ENCODE measurements at regions not wholly inside any gene's neighbourhood (a gene's known extent, or its start where the extent isn't known, plus 50 kb on each side); places are given as distances from the start of the nearest gene placed in this dataset.
A peak's percentile ranks its signal among the peaks of the same experiment; 100 is the strongest.

DNA sequence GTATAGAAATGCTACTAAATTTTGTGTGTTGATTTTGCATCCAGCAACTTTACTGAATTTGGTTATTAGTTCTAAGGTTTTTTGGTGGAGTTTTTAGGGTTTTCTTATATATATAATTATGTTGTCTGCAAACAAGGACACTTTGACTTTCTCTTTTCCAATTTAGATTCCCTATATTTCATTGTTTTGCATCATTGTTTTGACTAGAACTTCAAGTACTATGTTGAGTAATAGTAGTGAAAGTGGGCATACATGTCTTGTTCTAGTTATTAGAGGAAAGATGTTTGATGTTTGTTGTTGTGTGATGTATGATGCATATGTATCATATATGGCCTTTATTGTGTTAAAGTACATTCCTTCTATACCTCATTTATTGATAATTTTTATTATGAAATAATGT lies 362.3 kb upstream of the PRR16 start:
- Mint-ChIP-seq H3K4me3 (no peak overlapping the region), H3K27me3 (no peaks in the 10 kb centered on the region), H3K27ac (no peak overlapping the region), H3K4me1 (peaks cover 10% of the 10 kb centered on the region), H3K9me3 (ENCODE audit: insufficient read depth) (no peaks in the 10 kb centered on the region)
- intact Hi-C loops (cut with micrococcal nuclease): no loop called here
- TF ChIP-seq EZH2 (IDR thresholded peaks at IDR 0.05; ENCODE audit: borderline replicate concordance, insufficient read depth, low read depth, low read length, poor library complexity, severe bottlenecking): no peak
- Histone ChIP-seq H3K9me3 (ENCODE audit: control extremely low read depth in 1 of 3, control insufficient read depth in 2 of 3, insufficient read depth in 1 of 3, low read length in 2 of 3) (no peaks in the 10 kb centered on the region), H3K4me3 (ENCODE audit: control extremely low read depth in 1 of 5, extremely low read depth in 1 of 5, insufficient read depth in 1 of 5, low read depth in 2 of 5, low read length in 4 of 5) (no peak overlapping the region), H3K36me3 (replicated peaks in 1 of 2; ENCODE audit: control extremely low read depth in 1 of 2, control insufficient read depth in 1 of 2, extremely low read depth in 1 of 2, insufficient read depth in 2 of 2, low read length in 1 of 2) (no peaks in the 10 kb centered on the region), H3K27ac (ENCODE audit: low read length in 2 of 2) (no peak overlapping the region), H3K4me1 (ENCODE audit: control insufficient read depth in 2 of 2, insufficient read depth in 2 of 2, low read length in 2 of 2) (no peaks in the 10 kb centered on the region), H2AFZ (ENCODE audit: insufficient read depth, low read depth, low read length, poor library complexity, severe bottlenecking) (no peak overlapping the region), H4K20me1 (ENCODE audit: control insufficient read depth, insufficient read depth, low read length, poor library complexity, severe bottlenecking) (no peaks in the 10 kb centered on the region), H3K4me2 (replicated peaks; ENCODE audit: low read depth, low read length, poor library complexity, severe bottlenecking) (no peak overlapping the region), H3K27me3 (replicated peaks in 1 of 4; ENCODE audit: control extremely low read depth in 1 of 4, control insufficient read depth in 3 of 4, insufficient read depth in 4 of 4, low read length in 3 of 4) (no peaks in the 10 kb centered on the region), H3K79me2 (ENCODE audit: control insufficient read depth, insufficient read depth, low read length) (no peaks in the 10 kb centered on the region), H3K9ac (ENCODE audit: low read length) (no peak overlapping the region)
- ChIA-PET POLR2A (no interaction called here), CTCF (no interaction called here)
- ATAC-seq (ENCODE audit: low read depth): no peak
- DNase-seq: no peak

DNA sequence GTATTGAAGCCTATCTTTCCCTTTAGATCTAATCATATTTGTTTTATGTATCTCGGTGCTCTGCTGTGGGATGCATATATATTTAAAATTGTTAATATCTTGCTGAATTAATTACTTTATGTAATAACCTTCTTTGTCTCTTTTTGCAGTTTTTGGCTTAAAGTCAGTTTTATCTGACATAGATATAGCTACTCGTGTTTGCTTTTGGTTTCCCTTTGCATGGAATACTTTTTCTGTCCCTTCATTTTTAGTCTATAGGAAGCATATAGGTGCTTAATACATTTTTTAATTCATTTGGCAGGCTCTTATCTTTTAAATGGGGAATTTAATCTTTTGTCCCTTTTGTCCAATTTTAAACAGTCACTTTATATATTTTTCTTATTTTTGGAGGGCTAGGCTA lies 360.6 kb upstream of the PRR16 start:
- TF ChIP-seq, protein P1, sequence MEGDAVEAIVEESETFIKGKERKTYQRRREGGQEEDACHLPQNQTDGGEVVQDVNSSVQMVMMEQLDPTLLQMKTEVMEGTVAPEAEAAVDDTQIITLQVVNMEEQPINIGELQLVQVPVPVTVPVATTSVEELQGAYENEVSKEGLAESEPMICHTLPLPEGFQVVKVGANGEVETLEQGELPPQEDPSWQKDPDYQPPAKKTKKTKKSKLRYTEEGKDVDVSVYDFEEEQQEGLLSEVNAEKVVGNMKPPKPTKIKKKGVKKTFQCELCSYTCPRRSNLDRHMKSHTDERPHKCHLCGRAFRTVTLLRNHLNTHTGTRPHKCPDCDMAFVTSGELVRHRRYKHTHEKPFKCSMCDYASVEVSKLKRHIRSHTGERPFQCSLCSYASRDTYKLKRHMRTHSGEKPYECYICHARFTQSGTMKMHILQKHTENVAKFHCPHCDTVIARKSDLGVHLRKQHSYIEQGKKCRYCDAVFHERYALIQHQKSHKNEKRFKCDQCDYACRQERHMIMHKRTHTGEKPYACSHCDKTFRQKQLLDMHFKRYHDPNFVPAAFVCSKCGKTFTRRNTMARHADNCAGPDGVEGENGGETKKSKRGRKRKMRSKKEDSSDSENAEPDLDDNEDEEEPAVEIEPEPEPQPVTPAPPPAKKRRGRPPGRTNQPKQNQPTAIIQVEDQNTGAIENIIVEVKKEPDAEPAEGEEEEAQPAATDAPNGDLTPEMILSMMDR (IDR thresholded peaks at IDR 0.05): no peak
- TF ChIP-seq EZH2 (IDR thresholded peaks at IDR 0.05; ENCODE audit: borderline replicate concordance, insufficient read depth, low read depth, low read length, poor library complexity, severe bottlenecking): no peak
- WGBS (ENCODE audit: insufficient coverage): no CpG with 5 or more reads among the region's 2 CpGs
- Mint-ChIP-seq H3K4me1 (peaks cover 4% of the 10 kb centered on the region), H3K27me3 (peaks cover 3% of the 10 kb centered on the region), H3K4me3 (peak overlapping the region; percentile 24), H3K27ac (no peak overlapping the region), H3K9me3 (ENCODE audit: insufficient read depth) (no peaks in the 10 kb centered on the region)
- Histone ChIP-seq H2AFZ (ENCODE audit: insufficient read depth, low read depth, low read length, poor library complexity, severe bottlenecking) (no peak overlapping the region), H3K36me3 (replicated peaks in 1 of 2; ENCODE audit: control extremely low read depth in 1 of 2, control insufficient read depth in 1 of 2, extremely low read depth in 1 of 2, insufficient read depth in 2 of 2, low read length in 1 of 2) (no peaks in the 10 kb centered on the region), H3K9ac (ENCODE audit: low read length) (no peak overlapping the region), H3K4me3 (ENCODE audit: control extremely low read depth in 1 of 5, extremely low read depth in 1 of 5, insufficient read depth in 1 of 5, low read depth in 2 of 5, low read length in 4 of 5) (no peak overlapping the region), H4K20me1 (ENCODE audit: control insufficient read depth, insufficient read depth, low read length, poor library complexity, severe bottlenecking) (no peaks in the 10 kb centered on the region), H3K4me1 (ENCODE audit: control insufficient read depth in 2 of 2, insufficient read depth in 2 of 2, low read length in 2 of 2) (no peaks in the 10 kb centered on the region), H3K27ac (ENCODE audit: low read length in 2 of 2) (no peak overlapping the region), H3K4me2 (replicated peaks; ENCODE audit: low read depth, low read length, poor library complexity, severe bottlenecking) (no peak overlapping the region), H3K27me3 (replicated peaks in 1 of 4; ENCODE audit: control extremely low read depth in 1 of 4, control insufficient read depth in 3 of 4, insufficient read depth in 4 of 4, low read length in 3 of 4) (no peaks in the 10 kb centered on the region), H3K9me3 (ENCODE audit: control extremely low read depth in 1 of 3, control insufficient read depth in 2 of 3, insufficient read depth in 1 of 3, low read length in 2 of 3) (no peaks in the 10 kb centered on the region), H3K79me2 (ENCODE audit: control insufficient read depth, insufficient read depth, low read length) (no peaks in the 10 kb centered on the region)
- no peak for ATAC-seq (ENCODE audit: low read depth)
- no peak for DNase-seq
- ChIA-PET CTCF (no interaction called here), POLR2A (no interaction called here)
- intact Hi-C loops (cut with micrococcal nuclease): no loop called here

All from B cell (primary cell).